ENCODE measurements at regions not wholly inside any gene's neighbourhood (a gene's known extent, or its start where the extent isn't known, plus 50 kb on each side); places are given as distances from the start of the nearest gene placed in this dataset.
"Not testable (repeated sequence)": the region's sequence is repeated elsewhere in the genome, so short reads cannot be mapped to it uniquely, and the experiment has no call there.

DNA sequence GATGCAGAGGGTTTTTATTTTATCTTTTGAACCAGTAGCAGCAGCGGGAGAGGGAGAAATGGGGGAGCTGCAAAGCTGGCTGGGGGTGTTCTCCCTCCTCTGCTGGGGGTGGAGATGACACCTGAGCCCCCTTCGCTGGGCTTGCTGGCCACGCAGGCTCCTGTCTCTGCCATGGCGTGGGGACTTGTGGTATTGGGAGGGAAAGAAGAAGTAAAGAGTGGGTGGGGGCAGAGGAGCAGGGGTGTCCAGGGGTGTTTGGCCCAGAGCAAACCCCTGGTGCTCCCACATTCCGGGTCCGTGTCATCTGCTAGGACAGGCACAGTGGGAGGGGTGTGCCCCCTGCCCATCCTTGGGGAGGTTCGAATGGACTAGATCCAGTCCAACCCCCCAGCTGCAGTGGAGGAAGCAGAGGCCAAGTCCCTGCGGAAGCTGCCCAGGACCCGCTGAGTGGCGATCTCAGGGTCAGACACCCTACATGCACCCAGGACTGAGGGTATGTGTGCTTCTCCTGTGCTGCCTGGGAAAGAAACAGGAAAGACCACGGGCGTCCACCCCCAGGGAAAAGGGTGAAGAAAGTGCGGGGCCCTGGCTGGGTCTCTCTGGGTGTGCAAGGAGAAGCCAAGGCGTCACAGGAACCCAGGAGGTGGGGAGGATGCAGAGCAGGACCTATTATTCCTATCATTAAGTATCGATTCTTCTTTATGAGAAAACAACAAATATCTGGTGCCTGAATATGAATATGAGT lies 163.2 kb downstream of the TRIM43 start:
- not testable (repeated sequence) for H3K4me1 ChIP-seq (ENCODE audit: control insufficient read depth, insufficient read depth, low read length); H3K36me3 ChIP-seq (ENCODE audit: control insufficient read depth, insufficient read depth, low read length); H3K27me3 ChIP-seq (ENCODE audit: control insufficient read depth, insufficient read depth, low read length); DNase-seq (ENCODE audit: low read depth, low spot score); H3K4me3 ChIP-seq (ENCODE audit: low read length); H3K9me3 ChIP-seq (ENCODE audit: control insufficient read depth, insufficient read depth, low read length); H3K27ac ChIP-seq (ENCODE audit: low read length)
- no CpG with 5 or more reads among the region's 15 CpGs for WGBS (ENCODE audit: insufficient coverage, insufficient read length)

DNA sequence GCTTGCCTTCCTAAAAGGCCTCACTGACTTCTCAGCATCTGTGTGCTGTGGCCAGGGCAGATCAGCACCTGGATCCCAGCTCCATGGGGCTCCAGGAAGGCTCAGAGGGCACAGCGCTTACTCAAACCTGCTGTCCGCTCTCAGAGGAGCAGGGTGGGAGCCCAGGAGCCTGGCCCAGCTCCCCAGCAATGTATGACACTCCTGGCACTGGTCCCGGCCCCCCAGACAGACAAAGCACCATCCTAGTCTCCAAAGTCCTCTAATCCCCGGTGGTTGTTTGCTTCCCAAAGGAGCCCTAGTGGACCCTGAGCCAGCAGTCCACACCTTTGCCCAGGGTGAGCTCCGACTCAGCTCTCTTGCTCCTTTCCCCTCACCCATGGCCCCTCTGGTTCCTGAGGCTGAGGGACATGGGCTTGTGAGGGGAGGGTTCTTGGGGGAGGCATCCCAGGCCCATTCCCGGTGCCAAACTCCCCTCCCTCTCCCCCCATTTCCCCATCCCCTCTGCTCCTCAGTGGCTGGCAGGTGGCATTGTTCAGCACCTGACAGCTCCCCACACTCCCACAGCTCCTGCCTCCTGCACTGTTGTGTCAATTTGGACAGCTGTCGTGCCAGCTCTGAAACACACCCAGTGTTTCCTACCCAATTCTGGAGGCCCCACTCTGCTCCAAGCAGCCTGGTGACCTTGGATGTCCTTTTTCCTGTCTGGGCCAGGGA lies 164.3 kb downstream of the TRIM43 start:
- WGBS (ENCODE audit: insufficient coverage, insufficient read length): no CpG with 5 or more reads among the region's 7 CpGs
- H3K9me3 ChIP-seq (ENCODE audit: control insufficient read depth, insufficient read depth, low read length); H3K4me1 ChIP-seq (ENCODE audit: control insufficient read depth, insufficient read depth, low read length); DNase-seq (ENCODE audit: low read depth, low spot score); H3K36me3 ChIP-seq (ENCODE audit: control insufficient read depth, insufficient read depth, low read length); H3K4me3 ChIP-seq (ENCODE audit: low read length); H3K27ac ChIP-seq (ENCODE audit: low read length); H3K27me3 ChIP-seq (ENCODE audit: control insufficient read depth, insufficient read depth, low read length): not testable (repeated sequence)

DNA sequence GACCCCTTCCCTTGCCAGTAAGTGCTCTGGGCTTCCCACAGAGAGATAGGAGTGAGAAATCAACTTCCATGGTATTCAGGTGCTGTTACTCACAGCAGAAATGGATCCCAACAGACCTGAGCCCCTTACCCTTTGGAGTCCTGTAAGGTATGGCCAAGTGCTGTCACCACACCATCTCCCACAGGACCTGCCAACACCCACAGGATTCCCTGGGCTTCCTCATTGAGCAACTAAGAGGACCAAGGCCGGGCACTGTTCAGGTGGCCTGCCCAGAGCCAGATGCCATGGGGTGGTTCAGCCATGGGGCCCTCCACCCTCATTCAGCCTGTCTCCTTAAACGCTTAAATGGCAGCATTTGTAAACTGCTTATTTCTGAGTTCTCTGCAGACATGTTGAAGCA lies 166.2 kb downstream of the TRIM43 start:
- Histone ChIP-seq H3K4me3 (ENCODE audit: low read length) (no peak overlapping the region), H3K9me3 (ENCODE audit: control insufficient read depth, insufficient read depth, low read length) (peaks cover 4% of the 10 kb centered on the region), H3K27ac (ENCODE audit: low read length) (no peak overlapping the region), H3K27me3 (ENCODE audit: control insufficient read depth, insufficient read depth, low read length) (no peaks in the 10 kb centered on the region), H3K4me1 (ENCODE audit: control insufficient read depth, insufficient read depth, low read length) (no peaks in the 10 kb centered on the region), H3K36me3 (ENCODE audit: control insufficient read depth, insufficient read depth, low read length) (no peaks in the 10 kb centered on the region)
- WGBS (ENCODE audit: insufficient coverage, insufficient read length): no CpG with 5 or more reads among the region's 2 CpGs
- no peak for DNase-seq (ENCODE audit: low read depth, low spot score)

DNA sequence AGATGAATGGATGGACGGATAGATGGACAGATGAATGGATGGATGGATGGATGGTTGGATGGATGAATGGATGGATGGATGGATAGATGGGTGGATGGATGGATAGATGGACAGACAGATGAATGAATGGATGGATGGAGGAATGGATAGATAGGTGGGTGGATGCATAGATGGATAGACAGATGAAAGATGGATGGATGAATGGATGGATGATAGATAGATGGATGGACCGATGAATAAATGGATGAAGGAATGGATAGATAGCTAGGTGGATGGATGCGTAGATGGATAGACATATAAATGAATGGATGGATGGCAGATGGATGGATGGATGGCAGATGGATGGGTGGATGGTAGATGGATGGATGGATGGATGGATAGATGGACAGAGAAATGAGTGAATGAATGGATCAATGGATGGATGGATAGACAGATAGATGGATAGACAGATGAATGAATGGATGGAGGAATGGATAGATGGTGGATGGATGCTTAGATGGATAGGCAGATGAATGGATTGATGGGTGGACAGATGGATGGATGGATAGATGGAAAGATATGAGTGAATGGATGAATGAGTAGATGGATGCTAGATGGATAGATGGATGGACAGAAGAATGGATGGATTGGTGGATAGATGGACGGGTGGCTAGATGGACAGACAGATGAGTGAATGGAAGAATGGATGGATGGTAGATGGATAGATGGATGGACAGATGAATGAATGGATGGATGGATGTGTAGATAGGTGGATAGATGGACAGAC lies 167.9 kb downstream of the TRIM43 start:
- peaks cover 4% of the 10 kb centered on the region for H3K9me3 ChIP-seq (ENCODE audit: control insufficient read depth, insufficient read depth, low read length)
- no peaks in the 10 kb centered on the region for H3K27me3 ChIP-seq (ENCODE audit: control insufficient read depth, insufficient read depth, low read length)
- no peaks in the 10 kb centered on the region for H3K36me3 ChIP-seq (ENCODE audit: control insufficient read depth, insufficient read depth, low read length)
- no peak overlapping the region for H3K4me3 ChIP-seq (ENCODE audit: low read length)
- H3K27ac ChIP-seq (ENCODE audit: low read length): no peak overlapping the region
- H3K4me1 ChIP-seq (ENCODE audit: control insufficient read depth, insufficient read depth, low read length): no peaks in the 10 kb centered on the region
- WGBS (ENCODE audit: insufficient coverage, insufficient read length): no CpG with 5 or more reads among the region's 4 CpGs
- no peak for DNase-seq (ENCODE audit: low read depth, low spot score)

DNA sequence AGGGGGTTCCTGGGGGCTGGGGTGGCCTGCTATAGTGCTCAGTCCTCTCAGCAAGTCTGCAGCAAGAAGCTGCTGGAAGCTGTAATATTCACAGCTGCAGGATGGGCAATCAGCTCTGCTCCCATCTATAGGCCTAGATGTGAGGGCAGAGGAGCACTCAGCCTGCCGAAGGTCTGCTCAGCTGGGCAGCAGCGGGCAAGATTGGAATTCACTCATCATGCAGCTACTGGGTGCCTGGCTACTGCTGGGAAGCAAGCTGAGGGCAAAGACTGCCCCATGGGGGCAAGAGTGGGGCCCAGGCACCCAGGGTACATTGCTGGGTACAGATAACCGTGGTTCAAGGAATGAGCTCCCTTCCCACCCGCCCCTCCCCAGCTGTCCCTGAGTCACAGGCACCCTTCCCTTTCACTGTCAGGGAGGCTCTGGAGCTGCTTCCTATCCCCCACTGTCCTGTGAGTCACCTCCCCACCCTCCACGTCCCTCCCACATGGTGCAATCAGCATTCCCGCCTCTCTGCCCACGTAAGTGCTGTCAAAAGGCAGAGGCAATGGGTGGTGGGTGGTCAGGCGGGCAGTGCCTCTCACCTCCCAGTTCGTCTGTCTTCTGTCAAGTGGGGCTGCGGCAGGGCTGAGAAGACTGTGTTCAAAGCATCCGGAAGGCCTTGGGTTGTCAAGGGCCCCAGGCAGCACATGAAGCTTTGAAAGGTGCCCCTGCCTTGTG lies 169.2 kb downstream of the TRIM43 start:
- Histone ChIP-seq H3K9me3 (ENCODE audit: control insufficient read depth, insufficient read depth, low read length) (peaks cover 4% of the 10 kb centered on the region), H3K27ac (ENCODE audit: low read length) (no peak overlapping the region), H3K36me3 (ENCODE audit: control insufficient read depth, insufficient read depth, low read length) (no peaks in the 10 kb centered on the region), H3K4me1 (ENCODE audit: control insufficient read depth, insufficient read depth, low read length) (no peaks in the 10 kb centered on the region), H3K27me3 (ENCODE audit: control insufficient read depth, insufficient read depth, low read length) (no peaks in the 10 kb centered on the region), H3K4me3 (ENCODE audit: low read length) (no peak overlapping the region)
- WGBS (ENCODE audit: insufficient coverage, insufficient read length): no CpG with 5 or more reads among the region's 11 CpGs
- DNase-seq (ENCODE audit: low read depth, low spot score): no peak

DNA sequence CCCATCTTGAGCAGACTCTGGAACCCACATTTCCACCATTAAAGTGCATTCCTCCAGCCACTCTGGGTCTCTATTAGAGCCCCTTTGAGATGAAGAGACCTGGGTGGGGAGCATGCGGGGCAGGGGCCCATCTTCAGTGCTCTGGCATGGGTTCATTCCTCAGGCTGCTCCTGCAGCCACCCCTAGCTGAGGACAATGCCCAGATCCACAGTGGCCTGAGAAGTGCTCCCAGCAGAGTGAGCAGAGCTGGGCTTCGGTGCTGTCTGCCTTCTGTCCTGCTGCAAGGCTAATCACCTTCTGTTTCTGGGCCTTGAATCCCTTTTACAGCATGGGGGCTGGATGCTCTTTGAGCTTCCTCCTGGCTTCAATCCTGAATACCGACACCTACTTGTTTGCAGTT lies 169.8 kb downstream of the TRIM43 start:
- no CpG with 5 or more reads among the region's 3 CpGs for WGBS (ENCODE audit: insufficient coverage, insufficient read length)
- Histone ChIP-seq H3K4me3 (ENCODE audit: low read length) (no peak overlapping the region), H3K27me3 (ENCODE audit: control insufficient read depth, insufficient read depth, low read length) (no peaks in the 10 kb centered on the region), H3K9me3 (ENCODE audit: control insufficient read depth, insufficient read depth, low read length) (peaks cover 4% of the 10 kb centered on the region), H3K36me3 (ENCODE audit: control insufficient read depth, insufficient read depth, low read length) (no peaks in the 10 kb centered on the region), H3K4me1 (ENCODE audit: control insufficient read depth, insufficient read depth, low read length) (no peaks in the 10 kb centered on the region), H3K27ac (ENCODE audit: low read length) (no peak overlapping the region)
- no peak for DNase-seq (ENCODE audit: low read depth, low spot score)

DNA sequence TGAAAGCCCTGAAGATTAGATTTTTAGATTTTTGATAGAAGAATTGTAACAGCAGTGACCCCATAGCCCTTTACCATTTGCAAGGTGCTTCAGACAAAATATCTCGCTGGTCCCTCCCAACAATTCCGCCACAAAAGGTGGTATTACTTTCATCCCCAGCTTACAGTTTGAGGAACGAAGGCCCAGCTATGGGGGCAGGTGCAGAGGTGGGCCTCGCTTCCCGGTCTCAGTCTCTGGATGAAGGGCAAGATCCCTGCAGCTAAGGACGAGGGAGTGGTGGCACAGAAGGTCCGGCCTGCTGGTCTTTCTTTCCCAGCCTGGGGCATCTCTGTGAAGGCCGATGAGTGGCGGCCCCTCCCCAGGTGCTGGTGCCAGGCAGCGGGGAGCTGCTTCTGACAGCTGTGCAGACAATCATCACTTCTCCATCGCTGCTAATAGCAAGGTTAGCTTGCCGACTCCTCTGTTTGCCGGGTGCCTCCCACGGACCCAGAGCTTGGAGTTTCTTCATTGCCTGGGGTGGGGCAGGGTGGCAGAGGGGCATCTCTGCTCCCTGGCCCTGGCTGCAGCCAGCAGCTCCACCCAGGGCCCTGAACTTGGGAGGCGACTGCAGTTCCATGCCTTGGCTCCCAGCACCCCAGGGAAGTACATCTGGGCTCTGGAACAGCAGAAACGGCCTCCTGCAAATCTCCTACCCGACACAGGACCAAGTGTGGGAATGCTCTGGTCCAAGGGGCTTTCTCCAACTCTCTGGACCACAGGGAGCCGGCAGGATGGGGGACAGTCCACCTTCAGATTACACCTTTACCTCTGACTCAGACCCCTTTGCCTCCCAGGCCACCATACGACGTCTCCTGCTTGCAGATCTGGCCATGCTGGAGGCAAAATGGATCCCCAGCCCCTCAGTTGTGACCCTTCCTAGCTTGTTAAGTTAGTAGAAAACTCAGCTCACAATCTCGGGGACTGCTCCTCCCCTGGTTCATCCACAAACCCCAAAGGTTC lies 170.5 kb downstream of the TRIM43 start:
- not testable (repeated sequence) for H3K9me3 ChIP-seq (ENCODE audit: control insufficient read depth, insufficient read depth, low read length); H3K36me3 ChIP-seq (ENCODE audit: control insufficient read depth, insufficient read depth, low read length); H3K27me3 ChIP-seq (ENCODE audit: control insufficient read depth, insufficient read depth, low read length); H3K27ac ChIP-seq (ENCODE audit: low read length); DNase-seq (ENCODE audit: low read depth, low spot score); H3K4me1 ChIP-seq (ENCODE audit: control insufficient read depth, insufficient read depth, low read length); H3K4me3 ChIP-seq (ENCODE audit: low read length)
- WGBS (ENCODE audit: insufficient coverage, insufficient read length): no CpG with 5 or more reads among the region's 21 CpGs

DNA sequence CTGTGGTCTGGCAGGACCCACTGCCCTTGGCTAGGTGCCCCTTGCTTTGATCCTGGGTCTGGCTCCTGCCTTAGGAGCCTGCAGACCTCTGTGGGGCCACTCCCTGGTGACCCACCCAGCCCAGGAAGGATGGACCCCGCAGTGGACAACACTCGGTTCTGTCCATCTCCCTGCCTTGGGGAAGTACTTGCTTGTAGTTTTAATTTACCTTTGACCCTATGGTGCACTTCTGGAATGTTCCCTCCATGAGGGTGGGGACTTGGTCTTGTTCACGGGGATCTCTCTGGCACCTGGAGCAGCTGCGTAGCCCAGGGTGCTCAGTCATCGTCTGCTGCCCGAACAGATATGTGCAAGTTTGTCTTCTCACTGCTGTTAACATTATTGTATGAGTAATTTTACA lies 171.3 kb downstream of the TRIM43 start:
- H3K27ac ChIP-seq (ENCODE audit: low read length); H3K9me3 ChIP-seq (ENCODE audit: control insufficient read depth, insufficient read depth, low read length); H3K36me3 ChIP-seq (ENCODE audit: control insufficient read depth, insufficient read depth, low read length); H3K27me3 ChIP-seq (ENCODE audit: control insufficient read depth, insufficient read depth, low read length); H3K4me1 ChIP-seq (ENCODE audit: control insufficient read depth, insufficient read depth, low read length); H3K4me3 ChIP-seq (ENCODE audit: low read length); DNase-seq (ENCODE audit: low read depth, low spot score): not testable (repeated sequence)
- no CpG with 5 or more reads among the region's 6 CpGs for WGBS (ENCODE audit: insufficient coverage, insufficient read length)

DNA sequence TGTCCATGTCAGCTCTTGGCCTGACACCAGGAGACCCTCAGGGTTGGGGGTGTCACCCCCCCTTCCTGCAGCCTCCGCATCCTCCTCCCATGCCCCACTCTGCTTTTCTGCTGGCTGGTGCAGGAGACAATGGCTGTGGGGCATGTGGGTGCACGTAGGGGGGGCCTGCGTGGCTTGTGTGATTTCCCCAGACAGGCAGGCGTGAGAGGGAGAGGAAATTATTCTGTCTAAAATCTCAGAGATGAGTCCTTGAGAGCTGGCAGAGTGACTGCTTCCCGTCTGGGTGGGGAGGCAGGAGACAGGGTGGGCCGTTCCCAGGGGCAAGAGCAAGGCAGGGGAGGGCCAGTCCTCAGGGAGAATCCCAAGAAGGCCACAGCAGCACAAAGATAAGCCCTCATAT lies 173.2 kb downstream of the TRIM43 start:
- H3K27me3 ChIP-seq (ENCODE audit: control insufficient read depth, insufficient read depth, low read length); H3K36me3 ChIP-seq (ENCODE audit: control insufficient read depth, insufficient read depth, low read length); H3K27ac ChIP-seq (ENCODE audit: low read length); H3K4me1 ChIP-seq (ENCODE audit: control insufficient read depth, insufficient read depth, low read length); DNase-seq (ENCODE audit: low read depth, low spot score); H3K9me3 ChIP-seq (ENCODE audit: control insufficient read depth, insufficient read depth, low read length); H3K4me3 ChIP-seq (ENCODE audit: low read length): not testable (repeated sequence)
- WGBS (ENCODE audit: insufficient coverage, insufficient read length): no CpG with 5 or more reads among the region's 6 CpGs

Data from iPS DF 6.9 (cell line).